Erythroblast (primary cell): ENCODE measurements at regions not wholly inside any gene's neighbourhood (a gene's known extent, or its start where the extent isn't known, plus 50 kb on each side); places are given as distances from the start of the nearest gene placed in this dataset.

Source experiments
- DNase-seq, 2 experiments: peaks; one replicate each; lab custom pipeline; 2025; lab: John Stamatoyannopoulos, UW
- GATA1 ChIP-seq: IDR thresholded peaks from 2 replicates; pipeline ENCODE4 v1.6.1; 2011; ENCODE audit warnings: low read depth, mild to moderate bottlenecking, control low read depth, low read length, moderate library complexity
- POLR2A ChIP-seq: IDR thresholded peaks from 2 replicates; pipeline ENCODE4 v1.6.1; 2011; ENCODE audit warnings: mild to moderate bottlenecking, low read length

GRCh38 chr5:154571325-154572035 is 93.5 kb upstream of the HAND1 start:
- TF ChIP-seq GATA1, result no peak
- TF ChIP-seq POLR2A, result no peak
- DNase-seq, result no peak

GRCh38 chr5:154570572-154571324 is 92.7 kb upstream of the HAND1 start:
- no peak for TF ChIP-seq GATA1
- TF ChIP-seq POLR2A, result no peak
- DNase-seq, result no peak

DNA sequence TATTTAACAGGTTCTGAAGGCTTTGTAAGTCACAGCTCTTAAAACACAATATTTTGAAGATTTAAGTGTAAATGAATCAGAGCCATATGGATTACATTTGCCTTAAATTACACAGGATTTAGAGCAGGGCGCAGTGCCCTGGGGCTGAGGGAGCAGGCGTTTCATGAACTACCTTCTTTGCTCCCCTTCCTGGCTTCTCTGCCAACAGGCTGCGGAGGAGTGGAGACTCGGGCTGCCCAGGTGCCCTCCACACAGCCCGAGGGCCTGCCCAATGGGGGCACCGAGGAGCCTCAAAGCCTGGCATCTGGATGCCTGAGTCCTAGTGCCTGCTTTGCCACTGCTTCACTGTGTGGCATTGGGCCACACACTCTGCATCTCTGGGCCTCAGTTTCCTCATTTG is 90.6 kb upstream of the HAND1 start:
- TF ChIP-seq POLR2A, result no peak
- TF ChIP-seq GATA1, result no peak
- DNase-seq, result no peak

GRCh38 chr5:154567155-154567554 is 89.1 kb upstream of the HAND1 start:
- no peak for DNase-seq

GRCh38 chr5:154566146-154566680 is 88.2 kb upstream of the HAND1 start:
- no peak for DNase-seq
- no peak for TF ChIP-seq POLR2A
- TF ChIP-seq GATA1, result no peak

More at GRCh38 chr5:154567155-154567554, 89.1 kb upstream of the HAND1 start:
- no peak for TF ChIP-seq POLR2A

- TF ChIP-seq GATA1 (no peak), POLR2A (no peak)
- no peak for DNase-seq
Observed at GRCh38 chr5:154565123-154565522, 87.1 kb upstream of the HAND1 start.

GRCh38 chr5:154562244-154562880 is 84.3 kb upstream of the HAND1 start:
- no peak for TF ChIP-seq POLR2A
- TF ChIP-seq GATA1, result no peak
- DNase-seq, result no peak

GRCh38 chr5:154559398-154560276 is 81.6 kb upstream of the HAND1 start:
- TF ChIP-seq POLR2A, result no peak
- DNase-seq, result no peak

- TF ChIP-seq GATA1 (no peak), POLR2A (no peak)
- no peak for DNase-seq
Observed at GRCh38 chr5:154557548-154557947, 79.5 kb upstream of the HAND1 start.

GRCh38 chr5:154547551-154547950 is 69.5 kb upstream of the HAND1 start:
- no peak for DNase-seq
- TF ChIP-seq GATA1 (no peak), POLR2A (no peak)

DNA sequence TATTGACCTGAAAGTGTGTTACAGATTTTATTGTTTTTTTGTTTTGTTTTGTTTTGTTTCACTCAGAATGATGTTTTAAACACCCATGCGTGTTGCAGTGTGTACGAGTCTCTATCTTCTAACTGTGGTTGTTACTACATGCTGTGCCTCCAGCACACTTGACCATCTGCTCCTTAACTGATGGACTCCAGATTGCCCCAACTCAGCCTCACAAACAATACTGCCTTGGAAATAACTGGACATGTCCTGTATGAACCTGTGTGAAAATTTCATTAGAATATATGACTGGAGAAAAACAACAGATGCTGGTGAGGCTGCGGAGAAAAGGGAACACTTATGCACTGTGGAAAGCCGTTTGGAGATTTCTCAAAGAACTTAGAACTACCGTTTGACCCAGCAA is 68.7 kb upstream of the HAND1 start:
- TF ChIP-seq GATA1 (no peak), POLR2A (no peak)
- DNase-seq, result no peak

DNA sequence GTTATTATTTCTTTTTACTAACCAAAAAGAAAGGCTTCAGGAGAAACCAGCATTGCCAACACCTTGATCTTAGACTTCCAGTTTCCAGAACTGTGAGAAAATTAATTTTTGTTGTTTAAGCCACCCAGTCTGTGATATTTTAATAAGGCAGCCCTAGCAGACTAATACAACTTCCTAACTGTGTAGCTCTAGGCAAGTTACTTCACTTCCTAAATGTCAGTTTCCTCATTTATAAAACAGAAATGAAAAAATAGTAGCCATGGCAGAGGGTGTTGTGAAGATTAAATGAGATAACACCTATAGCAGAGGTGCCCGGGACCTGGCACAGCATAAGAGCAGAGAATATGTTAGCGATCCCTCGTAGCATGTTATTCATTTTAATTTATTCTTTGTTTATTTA is 66.6 kb upstream of the HAND1 start:
- DNase-seq, result no peak
- TF ChIP-seq GATA1 (no peak), POLR2A (no peak)

GRCh38 chr5:154543380-154543779 is 65.4 kb upstream of the HAND1 start:
- DNase-seq, result no peak
- TF ChIP-seq POLR2A (no peak), GATA1 (no peak)

- DNase-seq, result no peak
- TF ChIP-seq GATA1 (no peak), POLR2A (no peak)
Observed at GRCh38 chr5:154542581-154542980, 64.6 kb upstream of the HAND1 start.
